HFF-Myc (cell line): ENCODE measurements at regions not wholly inside any gene's neighbourhood (a gene's known extent, or its start where the extent isn't known, plus 50 kb on each side); places are given as distances from the start of the nearest gene placed in this dataset.

Source experiments
- DNase-seq: peaks from one replicate; pipeline ENCODE4 v3.0.0-alpha.2; 2011; ENCODE audit warnings: low read depth; ENCODE audit errors: extremely low read depth
- H3K4me3 ChIP-seq: replicated peaks from 2 replicates; pipeline ENCODE4 v1.5.1; 2011; ENCODE audit warnings: low read depth, mild to moderate bottlenecking, control low read depth, low read length
- TF ChIP-seq, protein P1 (sequence below): IDR thresholded peaks from 2 replicates; pipeline ENCODE4 v1.5.1; 2012; ENCODE audit warnings: mild to moderate bottlenecking, low read depth, low read length, control low read depth; ENCODE audit errors: missing control alignments

GRCh38 chr16:17676171-17676570 lies 205.4 kb upstream of the XYLT1 start:
- TF ChIP-seq, protein P1, sequence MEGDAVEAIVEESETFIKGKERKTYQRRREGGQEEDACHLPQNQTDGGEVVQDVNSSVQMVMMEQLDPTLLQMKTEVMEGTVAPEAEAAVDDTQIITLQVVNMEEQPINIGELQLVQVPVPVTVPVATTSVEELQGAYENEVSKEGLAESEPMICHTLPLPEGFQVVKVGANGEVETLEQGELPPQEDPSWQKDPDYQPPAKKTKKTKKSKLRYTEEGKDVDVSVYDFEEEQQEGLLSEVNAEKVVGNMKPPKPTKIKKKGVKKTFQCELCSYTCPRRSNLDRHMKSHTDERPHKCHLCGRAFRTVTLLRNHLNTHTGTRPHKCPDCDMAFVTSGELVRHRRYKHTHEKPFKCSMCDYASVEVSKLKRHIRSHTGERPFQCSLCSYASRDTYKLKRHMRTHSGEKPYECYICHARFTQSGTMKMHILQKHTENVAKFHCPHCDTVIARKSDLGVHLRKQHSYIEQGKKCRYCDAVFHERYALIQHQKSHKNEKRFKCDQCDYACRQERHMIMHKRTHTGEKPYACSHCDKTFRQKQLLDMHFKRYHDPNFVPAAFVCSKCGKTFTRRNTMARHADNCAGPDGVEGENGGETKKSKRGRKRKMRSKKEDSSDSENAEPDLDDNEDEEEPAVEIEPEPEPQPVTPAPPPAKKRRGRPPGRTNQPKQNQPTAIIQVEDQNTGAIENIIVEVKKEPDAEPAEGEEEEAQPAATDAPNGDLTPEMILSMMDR, result no peak
- no peak for DNase-seq
- H3K4me3 ChIP-seq, result no peak overlapping the region

DNA sequence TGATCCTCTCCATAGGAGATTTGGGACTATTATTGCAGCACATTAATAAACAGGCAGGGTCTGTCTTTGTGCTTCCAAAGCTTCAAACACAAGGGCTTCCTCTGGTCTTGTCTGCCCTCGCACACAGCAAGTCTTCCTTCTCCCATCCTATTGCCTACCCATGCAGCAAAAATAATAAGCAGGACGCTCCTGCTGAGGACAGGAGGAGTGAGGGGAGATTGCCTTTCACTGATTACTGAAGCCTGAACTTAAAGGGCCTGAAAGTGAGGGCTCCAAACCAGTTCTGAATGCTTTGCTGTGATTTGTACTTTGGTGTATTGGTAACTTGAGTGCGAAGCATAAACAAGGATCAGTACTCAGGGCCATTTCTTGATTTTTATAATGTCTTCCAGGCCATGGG lies 197.6 kb upstream of the XYLT1 start:
- DNase-seq, result no peak
- no peak overlapping the region for H3K4me3 ChIP-seq
- TF ChIP-seq, protein P1, result no peak

DNA sequence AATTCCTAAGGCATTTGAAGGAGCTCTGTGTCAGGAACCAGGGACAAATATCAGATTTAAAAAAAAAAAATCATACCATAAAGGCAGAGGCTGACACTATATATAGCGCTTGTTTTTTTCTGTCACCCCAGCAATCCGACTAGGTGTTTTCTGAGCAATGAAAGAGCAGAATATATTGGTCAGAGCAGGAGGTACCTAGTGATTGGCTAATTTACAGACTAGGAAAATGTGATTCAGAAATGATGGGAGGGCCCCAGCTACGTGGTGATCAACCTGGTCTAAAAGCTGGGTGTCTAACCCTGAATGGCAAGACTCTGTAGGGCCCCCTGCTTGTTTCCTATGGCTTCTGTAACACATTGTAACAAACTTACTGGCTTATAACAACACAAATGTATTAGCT lies 195.5 kb upstream of the XYLT1 start:
- TF ChIP-seq, protein P1, result no peak
- DNase-seq, result no peak
- no peak overlapping the region for H3K4me3 ChIP-seq

- no peak overlapping the region for H3K4me3 ChIP-seq
- TF ChIP-seq, protein P1, result no peak
- DNase-seq, result no peak
Measured at GRCh38 chr16:17658881-17659280, 188.1 kb upstream of the XYLT1 start.

- no peak for DNase-seq
- TF ChIP-seq, protein P1, result no peak
- H3K4me3 ChIP-seq, result no peak overlapping the region
Measured at GRCh38 chr16:17657045-17657444, 186.3 kb upstream of the XYLT1 start.

DNA sequence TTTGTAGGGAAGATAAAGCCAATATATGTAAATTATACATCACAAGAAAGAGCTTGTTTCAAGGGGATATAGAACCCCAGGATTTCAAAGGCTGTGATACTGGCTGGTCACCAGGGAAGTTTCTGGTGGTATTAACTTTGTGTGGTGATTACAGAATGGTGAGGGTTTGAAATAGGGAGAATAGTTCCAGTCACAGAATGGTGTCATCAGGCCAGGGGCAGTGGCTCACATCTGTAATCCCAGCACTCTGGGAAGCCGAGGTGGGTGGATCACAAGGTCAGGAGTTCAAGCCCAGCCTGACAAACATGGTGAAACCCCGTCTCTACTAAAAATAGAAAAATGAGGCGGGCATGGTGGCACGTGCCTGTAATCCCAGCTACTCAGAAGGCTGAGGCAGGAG lies 183.8 kb upstream of the XYLT1 start:
- H3K4me3 ChIP-seq, result no peak overlapping the region
- DNase-seq, result no peak
- TF ChIP-seq, protein P1, result no peak

DNA sequence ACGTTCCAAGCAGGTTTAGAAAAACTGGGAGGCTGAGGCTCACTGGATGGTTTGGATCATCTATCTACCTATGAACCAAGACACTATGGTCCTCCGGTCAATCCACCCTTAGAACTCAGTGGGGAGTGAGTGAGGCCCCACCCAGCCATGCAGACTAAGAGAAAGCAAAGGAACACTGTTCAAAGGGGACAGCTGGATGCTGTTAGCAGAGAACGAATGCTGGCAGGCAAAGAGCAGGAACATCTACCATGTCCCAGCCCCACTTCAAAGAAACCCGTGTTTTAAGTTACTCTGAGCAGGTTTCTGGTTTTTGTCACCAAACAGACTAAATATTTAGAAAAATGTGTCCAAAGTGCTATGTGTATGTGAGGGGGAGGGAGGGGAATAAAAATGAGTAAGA lies 183.4 kb upstream of the XYLT1 start:
- TF ChIP-seq, protein P1, result no peak
- DNase-seq, result no peak
- H3K4me3 ChIP-seq, result no peak overlapping the region
